Skeletal muscle tissue (tissue), 3 donors: ENCODE measurements at regions not wholly inside any gene's neighbourhood (a gene's known extent, or its start where the extent isn't known, plus 50 kb on each side); places are given as distances from the start of the nearest gene placed in this dataset.
"Not testable (repeated sequence)": the region's sequence is repeated elsewhere in the genome, so short reads cannot be mapped to it uniquely, and the experiment has no call there.

Source experiments
- H3K27ac ChIP-seq: one replicate; pipeline ENCODE4 v1.7.0; 2013; ENCODE audit warnings: mild to moderate bottlenecking, low read depth, low read length, inconsistent platforms
- H3K27me3 ChIP-seq, 3 donors: one replicate each; pipeline ENCODE4 v1.7.0; 2013; ENCODE audit warnings: low read length in 3 of 3; ENCODE audit not compliant: control insufficient read depth in 3 of 3, insufficient read depth in 3 of 3
- H3K36me3 ChIP-seq, 3 donors: one replicate each; pipeline ENCODE4 v1.7.0; 2013; ENCODE audit warnings: low read length in 3 of 3; ENCODE audit not compliant: control insufficient read depth in 3 of 3, insufficient read depth in 3 of 3
- H3K4me1 ChIP-seq, 3 donors: one replicate each; pipeline ENCODE4 v1.7.0; 2013; ENCODE audit warnings: low read length in 3 of 3, mild to moderate bottlenecking in 3 of 3; ENCODE audit not compliant: control insufficient read depth in 3 of 3, insufficient read depth in 3 of 3
- H3K4me3 ChIP-seq, 3 donors: one replicate each; pipeline ENCODE4 v1.7.0; 2013; ENCODE audit warnings: low read length in 3 of 3
- H3K9ac ChIP-seq, 3 donors: one replicate each; pipeline ENCODE4 v1.7.0; 2013; ENCODE audit warnings: low read length in 3 of 3, mild to moderate bottlenecking in 3 of 3, moderate library complexity in 2 of 3, low read depth in 1 of 3
- H3K9me3 ChIP-seq, 3 donors: one replicate each; pipeline ENCODE4 v1.7.0; 2013; ENCODE audit warnings: low read length in 3 of 3; ENCODE audit not compliant: control insufficient read depth in 3 of 3
- donor health status: Osteomylitis.

- Histone ChIP-seq H3K27ac (no peak overlapping the region), H3K36me3 (no peaks in the 10 kb centered on the region), H3K9ac (no peak overlapping the region), H3K4me3 (no peak overlapping the region), H3K27me3 (no peaks in the 10 kb centered on the region), H3K9me3 (peaks cover 0 to 2% (median 0%) of the 10 kb centered on the region in 3 donors), H3K4me1 (no peaks in the 10 kb centered on the region)
Measured at GRCh38 chr2:31784868-31785267, 204.1 kb upstream of the SRD5A2 start.

- not testable (repeated sequence) for H3K36me3 ChIP-seq, H3K9me3 ChIP-seq, H3K4me3 ChIP-seq, H3K27me3 ChIP-seq, H3K27ac ChIP-seq, H3K4me1 ChIP-seq, H3K9ac ChIP-seq
Measured at GRCh38 chr2:31783446-31784091, 202.8 kb upstream of the SRD5A2 start.

GRCh38 chr2:31778153-31778552, 197.4 kb upstream of the SRD5A2 start:
- Histone ChIP-seq H3K9me3 (peaks cover 0 to 2% (median 0%) of the 10 kb centered on the region in 3 donors), H3K36me3 (no peaks in the 10 kb centered on the region), H3K4me3 (no peak overlapping the region), H3K9ac (no peak overlapping the region), H3K4me1 (no peaks in the 10 kb centered on the region), H3K27ac (no peak overlapping the region), H3K27me3 (no peaks in the 10 kb centered on the region)

- H3K4me1 ChIP-seq = no peaks in the 10 kb centered on the region
- no peaks in the 10 kb centered on the region for H3K27me3 ChIP-seq
- no peak overlapping the region for H3K9ac ChIP-seq
- H3K36me3 ChIP-seq = no peaks in the 10 kb centered on the region
- no peak overlapping the region for H3K4me3 ChIP-seq
- no peak overlapping the region for H3K27ac ChIP-seq
- H3K9me3 ChIP-seq = no peaks in the 10 kb centered on the region
Measured at GRCh38 chr2:31770741-31771140, 190.0 kb upstream of the SRD5A2 start.

GRCh38 chr2:31765078-31765945, 184.6 kb upstream of the SRD5A2 start:
- Histone ChIP-seq H3K27me3 (no peaks in the 10 kb centered on the region), H3K36me3 (no peaks in the 10 kb centered on the region), H3K4me1 (peaks cover 4 to 6% (median 6%) of the 10 kb centered on the region in 3 donors), H3K27ac (no peak overlapping the region), H3K4me3 (no peak overlapping the region), H3K9ac (no peak overlapping the region), H3K9me3 (no peaks in the 10 kb centered on the region)

- Histone ChIP-seq H3K27ac (peak overlapping the region; percentile 64), H3K4me3 (no peak overlapping the region), H3K9ac (no peak overlapping the region)
Measured at GRCh38 chr2:31764169-31764568, 183.4 kb upstream of the SRD5A2 start.

GRCh38 chr2:31762085-31762484, 181.3 kb upstream of the SRD5A2 start:
- H3K27ac ChIP-seq = no peak overlapping the region
- H3K4me3 ChIP-seq = no peak overlapping the region
- no peak overlapping the region for H3K9ac ChIP-seq
- H3K27me3 ChIP-seq = no peaks in the 10 kb centered on the region
- H3K4me1 ChIP-seq = peaks cover 4 to 6% (median 6%) of the 10 kb centered on the region in 3 donors
- no peaks in the 10 kb centered on the region for H3K36me3 ChIP-seq
- H3K9me3 ChIP-seq = no peaks in the 10 kb centered on the region

More at GRCh38 chr2:31764169-31764568, 183.4 kb upstream of the SRD5A2 start:
- H3K36me3 ChIP-seq = no peaks in the 10 kb centered on the region
- peaks cover 4 to 6% (median 6%) of the 10 kb centered on the region in 3 donors for H3K4me1 ChIP-seq
- H3K27me3 ChIP-seq = no peaks in the 10 kb centered on the region
- no peaks in the 10 kb centered on the region for H3K9me3 ChIP-seq

- not testable (repeated sequence) for H3K4me3 ChIP-seq, H3K4me1 ChIP-seq, H3K36me3 ChIP-seq, H3K9me3 ChIP-seq, H3K27me3 ChIP-seq, H3K27ac ChIP-seq, H3K9ac ChIP-seq
Measured at GRCh38 chr2:31757351-31757750, 176.6 kb upstream of the SRD5A2 start.

- not testable (repeated sequence) for H3K4me1 ChIP-seq, H3K36me3 ChIP-seq, H3K27ac ChIP-seq, H3K9ac ChIP-seq, H3K4me3 ChIP-seq, H3K9me3 ChIP-seq, H3K27me3 ChIP-seq
Measured at GRCh38 chr2:31748746-31749145, 168.0 kb upstream of the SRD5A2 start.

- no peaks in the 10 kb centered on the region for H3K4me1 ChIP-seq
- no peaks in the 10 kb centered on the region for H3K36me3 ChIP-seq
- no peak overlapping the region for H3K27ac ChIP-seq
- H3K4me3 ChIP-seq = no peak overlapping the region
- H3K9me3 ChIP-seq = no peaks in the 10 kb centered on the region
- H3K27me3 ChIP-seq = no peaks in the 10 kb centered on the region
- no peak overlapping the region for H3K9ac ChIP-seq
Measured at GRCh38 chr2:31748041-31748440, 167.3 kb upstream of the SRD5A2 start.
